ENCODE measurements at regions not wholly inside any gene's neighbourhood (a gene's known extent, or its start where the extent isn't known, plus 50 kb on each side); places are given as distances from the start of the nearest gene placed in this dataset.

DNA sequence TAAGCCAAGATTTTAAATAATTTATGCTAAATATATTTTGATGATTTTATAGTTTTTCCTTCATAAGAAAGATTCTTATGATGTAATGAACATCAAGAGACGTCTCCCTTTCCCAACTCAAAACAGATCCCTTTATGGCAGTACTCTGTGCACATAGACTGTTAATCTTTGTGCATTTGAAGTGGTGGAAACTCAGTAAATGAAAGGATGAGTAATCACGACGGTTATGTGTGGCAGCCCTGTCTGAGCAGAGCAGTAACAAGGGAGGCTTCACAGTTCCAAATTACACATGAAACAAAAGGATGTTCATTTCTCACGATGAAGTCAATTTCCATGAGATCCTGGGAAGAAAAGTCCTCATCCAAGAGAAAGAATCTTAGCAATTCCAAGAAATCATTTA, 498.1 kb downstream of the KLF5 start:
- Histone ChIP-seq H3K9ac (ENCODE audit: low read length) (no peak overlapping the region), H3K36me3 (ENCODE audit: insufficient read depth, low read length) (no peaks in the 10 kb centered on the region), H2AFZ (ENCODE audit: low read depth, low read length) (no peak overlapping the region), H3K79me2 (replicated peaks; ENCODE audit: insufficient read depth, low read length) (no peaks in the 10 kb centered on the region), H3K27ac (ENCODE audit: low read length) (no peak overlapping the region), H3K4me3 (ENCODE audit: low read length) (no peak overlapping the region), H3K9me3 (ENCODE audit: low read length) (no peaks in the 10 kb centered on the region), H3K4me2 (ENCODE audit: low read length) (no peak overlapping the region), H3K27me3 (ENCODE audit: insufficient read depth, low read depth, low read length) (no peaks in the 10 kb centered on the region), H3F3A (ENCODE audit: insufficient read depth, low read length, poor library complexity, severe bottlenecking) (no peaks in the 10 kb centered on the region), H4K20me1 (ENCODE audit: insufficient read depth) (no peaks in the 10 kb centered on the region), H3K9me2 (ENCODE audit: insufficient read depth, low read length) (no peaks in the 10 kb centered on the region)
- TF ChIP-seq TAF1 (IDR thresholded peaks at IDR 0.05; ENCODE audit: low read depth) (no peak), POLR2AphosphoS5 (IDR thresholded peaks at IDR 0.05) (no peak), EZH2 (IDR thresholded peaks at IDR 0.05; ENCODE audit: borderline replicate concordance, insufficient read depth, low read length, poor library complexity, severe bottlenecking) (no peak), SMC3 (conservative IDR thresholded peaks at IDR 0.05; ENCODE audit: poor library complexity) (no peak), MXI1 (conservative IDR thresholded peaks at IDR 0.05; ENCODE audit: poor library complexity, severe bottlenecking) (no peak), EP300 (conservative IDR thresholded peaks at IDR 0.05; ENCODE audit: poor library complexity, severe bottlenecking) (no peak)
- TF ChIP-seq, protein P1, sequence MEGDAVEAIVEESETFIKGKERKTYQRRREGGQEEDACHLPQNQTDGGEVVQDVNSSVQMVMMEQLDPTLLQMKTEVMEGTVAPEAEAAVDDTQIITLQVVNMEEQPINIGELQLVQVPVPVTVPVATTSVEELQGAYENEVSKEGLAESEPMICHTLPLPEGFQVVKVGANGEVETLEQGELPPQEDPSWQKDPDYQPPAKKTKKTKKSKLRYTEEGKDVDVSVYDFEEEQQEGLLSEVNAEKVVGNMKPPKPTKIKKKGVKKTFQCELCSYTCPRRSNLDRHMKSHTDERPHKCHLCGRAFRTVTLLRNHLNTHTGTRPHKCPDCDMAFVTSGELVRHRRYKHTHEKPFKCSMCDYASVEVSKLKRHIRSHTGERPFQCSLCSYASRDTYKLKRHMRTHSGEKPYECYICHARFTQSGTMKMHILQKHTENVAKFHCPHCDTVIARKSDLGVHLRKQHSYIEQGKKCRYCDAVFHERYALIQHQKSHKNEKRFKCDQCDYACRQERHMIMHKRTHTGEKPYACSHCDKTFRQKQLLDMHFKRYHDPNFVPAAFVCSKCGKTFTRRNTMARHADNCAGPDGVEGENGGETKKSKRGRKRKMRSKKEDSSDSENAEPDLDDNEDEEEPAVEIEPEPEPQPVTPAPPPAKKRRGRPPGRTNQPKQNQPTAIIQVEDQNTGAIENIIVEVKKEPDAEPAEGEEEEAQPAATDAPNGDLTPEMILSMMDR (IDR thresholded peaks at IDR 0.05; ENCODE audit: poor library complexity, severe bottlenecking) = no peak
- TF ChIP-seq, protein P2, sequence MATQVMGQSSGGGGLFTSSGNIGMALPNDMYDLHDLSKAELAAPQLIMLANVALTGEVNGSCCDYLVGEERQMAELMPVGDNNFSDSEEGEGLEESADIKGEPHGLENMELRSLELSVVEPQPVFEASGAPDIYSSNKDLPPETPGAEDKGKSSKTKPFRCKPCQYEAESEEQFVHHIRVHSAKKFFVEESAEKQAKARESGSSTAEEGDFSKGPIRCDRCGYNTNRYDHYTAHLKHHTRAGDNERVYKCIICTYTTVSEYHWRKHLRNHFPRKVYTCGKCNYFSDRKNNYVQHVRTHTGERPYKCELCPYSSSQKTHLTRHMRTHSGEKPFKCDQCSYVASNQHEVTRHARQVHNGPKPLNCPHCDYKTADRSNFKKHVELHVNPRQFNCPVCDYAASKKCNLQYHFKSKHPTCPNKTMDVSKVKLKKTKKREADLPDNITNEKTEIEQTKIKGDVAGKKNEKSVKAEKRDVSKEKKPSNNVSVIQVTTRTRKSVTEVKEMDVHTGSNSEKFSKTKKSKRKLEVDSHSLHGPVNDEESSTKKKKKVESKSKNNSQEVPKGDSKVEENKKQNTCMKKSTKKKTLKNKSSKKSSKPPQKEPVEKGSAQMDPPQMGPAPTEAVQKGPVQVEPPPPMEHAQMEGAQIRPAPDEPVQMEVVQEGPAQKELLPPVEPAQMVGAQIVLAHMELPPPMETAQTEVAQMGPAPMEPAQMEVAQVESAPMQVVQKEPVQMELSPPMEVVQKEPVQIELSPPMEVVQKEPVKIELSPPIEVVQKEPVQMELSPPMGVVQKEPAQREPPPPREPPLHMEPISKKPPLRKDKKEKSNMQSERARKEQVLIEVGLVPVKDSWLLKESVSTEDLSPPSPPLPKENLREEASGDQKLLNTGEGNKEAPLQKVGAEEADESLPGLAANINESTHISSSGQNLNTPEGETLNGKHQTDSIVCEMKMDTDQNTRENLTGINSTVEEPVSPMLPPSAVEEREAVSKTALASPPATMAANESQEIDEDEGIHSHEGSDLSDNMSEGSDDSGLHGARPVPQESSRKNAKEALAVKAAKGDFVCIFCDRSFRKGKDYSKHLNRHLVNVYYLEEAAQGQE (IDR thresholded peaks at IDR 0.05; ENCODE audit: borderline replicate concordance) = no peak

DNA sequence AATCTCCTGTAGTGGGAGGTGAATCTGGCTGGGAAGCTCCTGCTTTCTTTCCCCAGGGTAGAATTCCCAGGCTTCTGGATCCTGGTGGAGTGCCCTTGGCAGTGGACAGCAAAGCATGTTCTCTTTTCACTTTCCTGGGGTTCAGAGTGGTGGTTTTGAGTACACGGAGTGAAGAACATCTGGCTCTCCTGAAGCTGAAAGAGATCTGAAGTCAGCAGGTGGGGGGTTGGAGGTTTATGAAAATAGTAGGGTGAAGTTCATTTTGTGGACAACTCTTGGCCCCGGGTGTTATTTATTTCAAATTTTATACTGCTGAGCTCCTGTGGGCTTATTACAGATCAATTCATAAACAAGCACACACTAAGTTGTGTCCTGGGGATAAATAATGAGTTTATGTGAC, 497.3 kb downstream of the KLF5 start:
- no peaks in the 10 kb centered on the region for H3K27me3 ChIP-seq (ENCODE audit: insufficient read depth, low read depth, low read length)
- H3K9me3 ChIP-seq (ENCODE audit: low read length) = no peaks in the 10 kb centered on the region
- no peak overlapping the region for H3K9ac ChIP-seq (ENCODE audit: low read length)
- no peaks in the 10 kb centered on the region for H3K79me2 ChIP-seq (replicated peaks; ENCODE audit: insufficient read depth, low read length)
- H3K36me3 ChIP-seq (ENCODE audit: insufficient read depth, low read length) = no peaks in the 10 kb centered on the region
- no peak overlapping the region for H3K4me3 ChIP-seq (ENCODE audit: low read length)
- H3K9me2 ChIP-seq (ENCODE audit: insufficient read depth, low read length) = no peaks in the 10 kb centered on the region
- no peak overlapping the region for H3K4me2 ChIP-seq (ENCODE audit: low read length)
- H4K20me1 ChIP-seq (ENCODE audit: insufficient read depth) = no peaks in the 10 kb centered on the region
- no peak overlapping the region for H3K27ac ChIP-seq (ENCODE audit: low read length)
- H2AFZ ChIP-seq (ENCODE audit: low read depth, low read length) = no peak overlapping the region
- H3F3A ChIP-seq (ENCODE audit: insufficient read depth, low read length, poor library complexity, severe bottlenecking) = no peaks in the 10 kb centered on the region
- TF ChIP-seq EP300 (conservative IDR thresholded peaks at IDR 0.05; ENCODE audit: poor library complexity, severe bottlenecking) (no peak), RAD21 (conservative IDR thresholded peaks at IDR 0.05) (no peak), SMC3 (conservative IDR thresholded peaks at IDR 0.05; ENCODE audit: poor library complexity) (no peak), TAF1 (IDR thresholded peaks at IDR 0.05; ENCODE audit: low read depth) (no peak), MXI1 (conservative IDR thresholded peaks at IDR 0.05; ENCODE audit: poor library complexity, severe bottlenecking) (no peak), POLR2AphosphoS5 (IDR thresholded peaks at IDR 0.05) (no peak), EZH2 (IDR thresholded peaks at IDR 0.05; ENCODE audit: borderline replicate concordance, insufficient read depth, low read length, poor library complexity, severe bottlenecking) (no peak)
- TF ChIP-seq, protein P2 (IDR thresholded peaks at IDR 0.05; ENCODE audit: borderline replicate concordance) = no peak
- TF ChIP-seq, protein P1 (IDR thresholded peaks at IDR 0.05; ENCODE audit: poor library complexity, severe bottlenecking) = no peak

All from neural cell (in vitro differentiated cells).